Astrocyte of the cerebellum (primary cell): ENCODE measurements at regions not wholly inside any gene's neighbourhood (a gene's known extent, or its start where the extent isn't known, plus 50 kb on each side); places are given as distances from the start of the nearest gene placed in this dataset.
"Not testable (repeated sequence)": the region's sequence is repeated elsewhere in the genome, so short reads cannot be mapped to it uniquely, and the experiment has no call there.

Source experiments
- DNase-seq: peaks from one replicate; pipeline ENCODE4 v3.0.0-alpha.2; 2011; ENCODE audit warnings: low read depth
- H3K4me3 ChIP-seq: 2 replicates; pipeline ENCODE4 v1.5.1; 2011; ENCODE audit warnings: mild to moderate bottlenecking, low read depth, low read length, moderate library complexity
- in situ Hi-C: cut with HindIII; loops from 2 replicates; pipeline ENCODE4 v1.10.0; 2017; ENCODE audit warnings: low sequenced_read_pairs
- TF ChIP-seq, protein P1 (sequence below): IDR thresholded peaks from 2 replicates; pipeline ENCODE4 v1.5.1; 2012; ENCODE audit warnings: low read length, low read depth, moderate library complexity, mild to moderate bottlenecking; ENCODE audit errors: missing control alignments

DNA sequence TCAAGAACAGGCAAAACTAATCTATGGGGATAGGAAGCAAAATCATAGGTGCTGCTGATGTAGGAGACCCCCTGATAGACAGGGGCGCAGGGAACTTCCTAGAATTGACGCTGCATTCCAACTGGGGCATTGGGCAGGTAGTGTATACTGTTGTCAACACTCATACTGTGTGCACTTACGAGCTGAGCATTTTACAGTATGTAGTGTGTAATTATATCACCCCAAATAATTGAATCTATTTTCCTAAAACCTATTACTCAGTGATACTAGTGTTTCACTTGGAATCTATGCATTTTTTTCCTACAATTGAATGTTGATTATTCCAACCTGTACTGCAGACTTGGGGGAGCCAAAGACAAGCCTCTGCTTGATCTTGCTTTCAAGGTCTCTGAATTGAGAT lies 207.0 kb upstream of the PRKCQ start:
- in situ Hi-C loops = no loop called here
- TF ChIP-seq, protein P1, sequence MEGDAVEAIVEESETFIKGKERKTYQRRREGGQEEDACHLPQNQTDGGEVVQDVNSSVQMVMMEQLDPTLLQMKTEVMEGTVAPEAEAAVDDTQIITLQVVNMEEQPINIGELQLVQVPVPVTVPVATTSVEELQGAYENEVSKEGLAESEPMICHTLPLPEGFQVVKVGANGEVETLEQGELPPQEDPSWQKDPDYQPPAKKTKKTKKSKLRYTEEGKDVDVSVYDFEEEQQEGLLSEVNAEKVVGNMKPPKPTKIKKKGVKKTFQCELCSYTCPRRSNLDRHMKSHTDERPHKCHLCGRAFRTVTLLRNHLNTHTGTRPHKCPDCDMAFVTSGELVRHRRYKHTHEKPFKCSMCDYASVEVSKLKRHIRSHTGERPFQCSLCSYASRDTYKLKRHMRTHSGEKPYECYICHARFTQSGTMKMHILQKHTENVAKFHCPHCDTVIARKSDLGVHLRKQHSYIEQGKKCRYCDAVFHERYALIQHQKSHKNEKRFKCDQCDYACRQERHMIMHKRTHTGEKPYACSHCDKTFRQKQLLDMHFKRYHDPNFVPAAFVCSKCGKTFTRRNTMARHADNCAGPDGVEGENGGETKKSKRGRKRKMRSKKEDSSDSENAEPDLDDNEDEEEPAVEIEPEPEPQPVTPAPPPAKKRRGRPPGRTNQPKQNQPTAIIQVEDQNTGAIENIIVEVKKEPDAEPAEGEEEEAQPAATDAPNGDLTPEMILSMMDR = no peak
- H3K4me3 ChIP-seq = no peak overlapping the region
- DNase-seq = no peak

DNA sequence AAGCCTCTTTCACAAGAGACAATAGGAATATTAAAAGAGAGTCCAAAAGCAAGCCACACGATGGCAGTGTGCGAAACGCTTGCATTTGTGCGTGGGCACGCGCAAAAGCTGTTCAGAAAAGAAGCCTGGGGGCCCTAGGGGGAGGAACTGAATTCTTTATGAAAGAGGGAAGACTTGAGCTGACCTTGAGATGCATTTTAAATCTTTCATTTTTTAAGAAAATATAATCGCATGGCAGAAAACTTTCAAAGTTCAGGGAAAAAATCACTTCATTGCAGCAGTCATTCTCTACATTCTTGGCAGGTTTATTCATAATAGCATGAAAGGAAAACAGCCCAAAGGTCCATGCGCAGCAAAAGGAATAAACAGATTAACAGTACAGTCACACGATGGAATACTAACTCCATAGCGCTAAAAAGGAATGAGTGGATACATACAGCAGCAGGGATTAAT lies 206.5 kb upstream of the PRKCQ start:
- H3K4me3 ChIP-seq = no peak overlapping the region
- DNase-seq = peak; percentile 12
- TF ChIP-seq, protein P1 = peak; percentile 64
- in situ Hi-C loops = no loop called here

DNA sequence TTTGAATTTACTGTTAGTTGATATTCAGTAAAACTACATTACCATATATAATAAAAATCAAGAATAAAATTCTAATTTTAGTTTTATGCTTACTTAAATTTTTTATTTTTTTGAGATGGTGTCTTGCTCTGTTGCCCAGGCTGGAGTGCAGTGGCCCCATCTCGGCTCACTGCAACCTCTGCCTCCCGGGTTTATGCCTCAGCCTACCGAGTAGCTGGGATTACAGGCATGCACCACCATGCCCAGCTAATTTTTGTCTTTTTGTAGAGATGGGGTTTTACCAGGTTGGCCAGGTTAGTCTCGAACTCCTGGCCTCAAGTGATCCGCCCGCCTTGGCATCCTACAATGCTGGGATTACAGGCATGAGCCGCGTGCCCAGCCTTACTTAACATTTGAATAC lies 204.4 kb upstream of the PRKCQ start:
- not testable (repeated sequence) for H3K4me3 ChIP-seq, DNase-seq
- in situ Hi-C loops = loop anchor here (5.0 kb wide), 1 partner anchor 57 kb away; no protein-coding TSS in a partner anchor

DNA sequence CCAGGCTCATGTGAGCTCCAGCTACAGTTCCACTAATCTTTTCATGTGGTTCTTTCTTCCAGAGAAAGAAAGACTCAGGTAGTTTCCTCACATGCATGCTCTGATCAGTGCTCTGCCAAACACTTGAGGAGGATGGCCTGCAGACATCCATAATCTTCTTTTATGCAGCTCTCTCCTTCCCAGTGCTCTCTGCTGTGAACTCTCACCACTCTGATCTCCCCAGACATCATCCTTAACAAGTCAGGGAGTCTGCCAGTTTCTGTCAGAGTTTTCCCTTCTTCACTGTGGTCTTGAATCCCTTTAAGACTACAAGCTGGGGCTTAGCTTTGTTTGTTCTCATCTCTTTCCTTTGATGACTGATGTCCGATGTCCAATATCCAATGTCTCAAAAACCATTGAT lies 203.4 kb upstream of the PRKCQ start:
- no peak overlapping the region for H3K4me3 ChIP-seq
- in situ Hi-C loops = loop anchor here (5.0 kb wide), 1 partner anchor 56 kb away; no protein-coding TSS in a partner anchor
- TF ChIP-seq, protein P1 = no peak
- DNase-seq = no peak

DNA sequence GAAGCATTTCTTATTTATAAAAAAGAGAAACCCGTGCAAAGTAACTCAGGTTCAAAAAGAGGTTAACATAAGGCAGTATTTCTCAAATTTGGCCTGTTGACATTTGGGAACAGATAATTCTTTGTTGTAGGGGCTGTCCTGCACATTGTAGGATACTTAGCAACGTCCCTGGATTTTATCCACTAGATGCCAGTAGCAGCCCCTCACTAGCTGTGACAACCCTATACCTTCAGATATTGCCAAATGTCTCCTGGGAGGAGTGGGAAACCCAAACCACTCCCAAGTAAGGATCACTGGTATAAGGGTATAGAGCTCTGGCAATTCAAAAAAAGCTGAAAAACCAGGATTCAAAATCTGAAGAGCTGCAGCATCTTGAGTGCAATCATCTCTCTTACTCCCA lies 202.3 kb upstream of the PRKCQ start:
- in situ Hi-C loops = loop anchor here (5.0 kb wide), 1 partner anchor 55 kb away; no protein-coding TSS in a partner anchor
- DNase-seq = no peak
- TF ChIP-seq, protein P1 = no peak
- no peak overlapping the region for H3K4me3 ChIP-seq

DNA sequence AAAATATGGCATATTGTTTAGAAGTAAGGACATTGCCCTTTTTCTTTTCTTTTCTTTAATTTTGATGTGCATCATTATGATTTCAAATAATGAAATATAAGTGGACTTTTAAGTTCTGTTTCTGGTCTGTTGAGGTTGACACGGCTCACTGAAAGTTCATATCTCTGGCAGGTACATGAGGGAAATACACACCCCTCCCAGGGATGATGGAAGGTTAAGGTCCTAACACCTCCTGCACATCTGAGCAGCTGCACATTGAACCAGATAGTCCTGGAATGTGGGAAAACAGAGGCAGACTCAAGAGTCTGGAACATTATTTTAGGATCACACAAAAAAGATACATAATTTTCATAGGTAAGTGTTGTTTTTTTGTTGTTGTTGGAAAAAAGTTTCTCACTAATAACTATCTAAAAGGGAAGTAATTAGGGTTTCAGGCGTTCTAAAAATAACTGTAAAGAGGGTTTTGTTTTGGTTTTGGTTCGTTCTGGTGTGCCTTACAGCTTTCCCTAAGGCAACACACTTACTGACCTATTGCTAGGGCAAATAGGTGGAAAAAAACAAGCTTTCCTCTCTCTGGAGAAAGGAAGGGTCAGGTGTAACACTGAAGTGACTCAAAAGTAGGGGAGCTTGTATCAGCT lies 201.2 kb upstream of the PRKCQ start:
- DNase-seq = no peak
- TF ChIP-seq, protein P1 = no peak
- no peak overlapping the region for H3K4me3 ChIP-seq
- in situ Hi-C loops = loop anchor here (5.0 kb wide), 1 partner anchor 54 kb away; no protein-coding TSS in a partner anchor

DNA sequence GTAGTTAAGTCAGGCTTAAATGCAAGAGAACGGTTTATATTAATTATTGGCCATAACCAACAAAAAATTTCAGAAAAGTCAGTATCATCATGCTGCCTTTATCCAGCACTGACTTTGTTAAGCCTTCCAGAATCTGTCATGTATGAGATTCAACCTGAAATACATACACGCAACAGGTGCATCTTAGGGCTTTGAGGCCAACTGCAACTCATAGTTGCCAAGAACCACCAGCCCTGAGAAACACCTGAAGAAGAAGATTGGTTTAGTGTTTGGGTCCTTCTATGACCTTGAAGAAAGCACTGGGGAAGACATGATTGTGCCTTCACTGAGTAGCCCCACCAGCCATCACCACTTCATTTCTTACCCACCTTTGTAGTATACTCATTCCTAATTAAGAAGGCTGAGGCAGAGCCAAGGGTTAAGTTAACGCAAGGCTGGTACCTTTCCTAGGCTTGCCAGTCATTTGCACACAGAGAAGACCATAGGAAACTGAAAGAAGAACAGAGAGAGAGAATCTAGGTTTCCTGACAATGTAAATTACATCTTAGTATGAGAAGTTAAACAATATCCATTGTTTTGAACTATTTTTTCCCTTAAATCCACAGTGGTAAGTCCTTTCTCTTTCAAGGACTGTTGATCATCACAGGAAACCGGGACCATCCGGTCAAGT lies 200.1 kb upstream of the PRKCQ start:
- H3K4me3 ChIP-seq = no peak overlapping the region
- TF ChIP-seq, protein P1 = no peak
- DNase-seq = no peak
- in situ Hi-C loops = loop anchor here (5.0 kb wide), 1 partner anchor 53 kb away; no protein-coding TSS in a partner anchor
